ENCODE measurements at regions not wholly inside any gene's neighbourhood (a gene's known extent, or its start where the extent isn't known, plus 50 kb on each side); places are given as distances from the start of the nearest gene placed in this dataset.

- Histone ChIP-seq H3K36me3 (ENCODE audit: insufficient read depth, low read length) (no peaks in the 10 kb centered on the region), H3K4me2 (ENCODE audit: low read length) (no peak overlapping the region), H3K9me3 (ENCODE audit: low read length) (no peaks in the 10 kb centered on the region), H4K20me1 (ENCODE audit: insufficient read depth, low read length) (no peaks in the 10 kb centered on the region), H3K9me2 (ENCODE audit: insufficient read depth, low read length) (no peaks in the 10 kb centered on the region), H3K4me3 (ENCODE audit: low read depth, low read length, poor library complexity, severe bottlenecking) (no peak overlapping the region), H3K79me2 (ENCODE audit: insufficient read depth, low read depth, low read length) (no peaks in the 10 kb centered on the region), H3K27ac (ENCODE audit: low read depth, low read length, poor library complexity, severe bottlenecking) (no peak overlapping the region), H3K4me1 (ENCODE audit: insufficient read depth, low read length, poor library complexity, severe bottlenecking) (no peaks in the 10 kb centered on the region), H2AFZ (ENCODE audit: low read length) (no peak overlapping the region)
- ChIA-PET CTCF (ENCODE audit: unreplicated experiment) (no interaction called here), POLR2A (no interaction called here)
- no peak for DNase-seq (ENCODE audit: low spot score)
- intact Hi-C loops (cut with micrococcal nuclease; ENCODE audit: unreplicated experiment) = no loop called here
- BruUV-seq (replicated peaks) = no TSS peak
- no peak for TF ChIP-seq EZH2phosphoT487 (IDR thresholded peaks at IDR 0.05; ENCODE audit: borderline replicate concordance, low read depth, low read length)
- TF ChIP-seq CTCF (conservative IDR thresholded peaks at IDR 0.05; ENCODE audit: low read length) = no peak
Observed at GRCh38 chr5:8410618-8411017, 541.7 kb downstream of the MTRR start.

GRCh38 chr5:8413975-8414374 is 545.0 kb downstream of the MTRR start:
- no TSS peak for BruUV-seq (replicated peaks)
- Histone ChIP-seq H3K4me2 (ENCODE audit: low read length) (no peak overlapping the region), H3K4me3 (ENCODE audit: low read depth, low read length, poor library complexity, severe bottlenecking) (no peak overlapping the region), H4K20me1 (ENCODE audit: insufficient read depth, low read length) (no peaks in the 10 kb centered on the region), H3K9me3 (ENCODE audit: low read length) (no peaks in the 10 kb centered on the region), H3K79me2 (ENCODE audit: insufficient read depth, low read depth, low read length) (no peaks in the 10 kb centered on the region), H3K36me3 (ENCODE audit: insufficient read depth, low read length) (no peaks in the 10 kb centered on the region), H2AFZ (ENCODE audit: low read length) (no peak overlapping the region), H3K9me2 (ENCODE audit: insufficient read depth, low read length) (no peaks in the 10 kb centered on the region), H3K27ac (ENCODE audit: low read depth, low read length, poor library complexity, severe bottlenecking) (no peak overlapping the region), H3K4me1 (ENCODE audit: insufficient read depth, low read length, poor library complexity, severe bottlenecking) (no peaks in the 10 kb centered on the region)
- no peak for DNase-seq (ENCODE audit: low spot score)
- ChIA-PET POLR2A (interaction anchor here (1.0 kb wide), 1 partner anchor 17 kb away, joined by 3 read pairs; no protein-coding TSS in a partner anchor), CTCF (ENCODE audit: unreplicated experiment) (no interaction called here)
- TF ChIP-seq CTCF (conservative IDR thresholded peaks at IDR 0.05; ENCODE audit: low read length) (no peak), EZH2phosphoT487 (IDR thresholded peaks at IDR 0.05; ENCODE audit: borderline replicate concordance, low read depth, low read length) (no peak)
- intact Hi-C loops (cut with micrococcal nuclease; ENCODE audit: unreplicated experiment) = no loop called here

- Histone ChIP-seq H3K4me1 (ENCODE audit: insufficient read depth, low read length, poor library complexity, severe bottlenecking) (no peaks in the 10 kb centered on the region), H3K9me2 (ENCODE audit: insufficient read depth, low read length) (no peaks in the 10 kb centered on the region), H4K20me1 (ENCODE audit: insufficient read depth, low read length) (no peaks in the 10 kb centered on the region), H2AFZ (ENCODE audit: low read length) (no peak overlapping the region), H3K36me3 (ENCODE audit: insufficient read depth, low read length) (no peaks in the 10 kb centered on the region), H3K4me3 (ENCODE audit: low read depth, low read length, poor library complexity, severe bottlenecking) (no peak overlapping the region), H3K4me2 (ENCODE audit: low read length) (no peak overlapping the region), H3K27ac (ENCODE audit: low read depth, low read length, poor library complexity, severe bottlenecking) (no peak overlapping the region), H3K9me3 (ENCODE audit: low read length) (no peaks in the 10 kb centered on the region), H3K79me2 (ENCODE audit: insufficient read depth, low read depth, low read length) (no peaks in the 10 kb centered on the region)
- intact Hi-C loops (cut with micrococcal nuclease; ENCODE audit: unreplicated experiment) = no loop called here
- DNase-seq (ENCODE audit: low spot score) = no peak
- TF ChIP-seq CTCF (conservative IDR thresholded peaks at IDR 0.05; ENCODE audit: low read length) (no peak), EZH2phosphoT487 (IDR thresholded peaks at IDR 0.05; ENCODE audit: borderline replicate concordance, low read depth, low read length) (no peak)
- ChIA-PET CTCF (ENCODE audit: unreplicated experiment) (no interaction called here), POLR2A (no interaction called here)
- no TSS peak for BruUV-seq (replicated peaks)
Observed at GRCh38 chr5:8417316-8418048, 548.5 kb downstream of the MTRR start.
